Smooth muscle cell (in vitro differentiated cells): ENCODE measurements at regions not wholly inside any gene's neighbourhood (a gene's known extent, or its start where the extent isn't known, plus 50 kb on each side); places are given as distances from the start of the nearest gene placed in this dataset.

Experiments used
- DNase-seq: peaks from one replicate; lab custom pipeline; 2025; ENCODE audit not compliant: unreplicated experiment; lab: John Stamatoyannopoulos, UW
- H2AFZ ChIP-seq: fragments of 200-600 bp; sonication (generic); 2 replicates; pipeline ENCODE4 v1.6.0; 2016; ENCODE audit warnings: antibody characterized with exemption, low read depth, mild to moderate bottlenecking
- H3F3A ChIP-seq: fragments of 200-600 bp; sonication (generic); 2 replicates; pipeline ENCODE4 v1.6.0; 2017; ENCODE audit warnings: antibody characterized with exemption, low read depth
- H3K27ac ChIP-seq: fragments of 200-600 bp; sonication (generic); 2 replicates; pipeline ENCODE4 v1.5.1; 2016; ENCODE audit warnings: low read depth, mild to moderate bottlenecking
- H3K27me3 ChIP-seq: fragments of 200-600 bp; sonication (generic); 2 replicates; pipeline ENCODE4 v1.6.1; 2016; ENCODE audit warnings: low read depth, mild to moderate bottlenecking
- H3K36me3 ChIP-seq: fragments of 200-600 bp; sonication (generic); 2 replicates; pipeline ENCODE4 v1.5.1; 2016; ENCODE audit warnings: low read depth
- H3K4me1 ChIP-seq: fragments of 200-600 bp; sonication (generic); 2 replicates; pipeline ENCODE4 v1.5.1; 2016; ENCODE audit warnings: low read depth
- H3K4me2 ChIP-seq: fragments of 200-600 bp; sonication (generic); 2 replicates; pipeline ENCODE4 v1.6.0; 2016; ENCODE audit warnings: mild to moderate bottlenecking
- H3K4me3 ChIP-seq: fragments of 200-600 bp; sonication (generic); 2 replicates; pipeline ENCODE4 v1.5.1; 2016; ENCODE audit warnings: mild to moderate bottlenecking
- H3K79me2 ChIP-seq: fragments of 200-600 bp; sonication (generic); 2 replicates; pipeline ENCODE4 v1.6.0; 2016; ENCODE audit warnings: low read depth, mild to moderate bottlenecking
- H3K9ac ChIP-seq: fragments of 200-600 bp; sonication (generic); 2 replicates; pipeline ENCODE4 v1.6.0; 2016; ENCODE audit warnings: low read depth
- H3K9me3 ChIP-seq: fragments of 200-600 bp; sonication (generic); replicated peaks from 2 replicates; pipeline ENCODE4 v1.5.1; 2016; ENCODE audit warnings: low read depth
- H4K20me1 ChIP-seq: fragments of 200-600 bp; sonication (generic); 2 replicates; pipeline ENCODE4 v1.6.0; 2016; ENCODE audit warnings: low read depth
- CTCF ChIP-seq: fragments of 200-600 bp; sonication (generic); IDR thresholded peaks from 2 replicates; pipeline ENCODE4 v1.5.1; 2017; ENCODE audit warnings: borderline replicate concordance, mild to moderate bottlenecking, antibody characterized with exemption; ENCODE audit not compliant: insufficient read depth, poor library complexity, severe bottlenecking
- WGBS: methylation state at CpG from one replicate; pipeline ENCODE4 v1.1.7; 2016; ENCODE audit warnings: low lambda C conversion rate; 5-methylcytosine and 5-hydroxymethylcytosine counted together

- Histone ChIP-seq H3F3A (no peaks in the 10 kb centered on the region), H3K4me2 (no peak overlapping the region), H4K20me1 (no peaks in the 10 kb centered on the region), H3K79me2 (no peaks in the 10 kb centered on the region), H3K9me3 (peaks cover 7% of the 10 kb centered on the region), H2AFZ (no peak overlapping the region), H3K4me3 (no peak overlapping the region), H3K9ac (no peak overlapping the region), H3K27me3 (no peaks in the 10 kb centered on the region), H3K36me3 (no peaks in the 10 kb centered on the region), H3K4me1 (no peaks in the 10 kb centered on the region), H3K27ac (no peak overlapping the region)
- DNase-seq = no peak
- no peak for TF ChIP-seq CTCF
- WGBS = 34% methylated on average over 5 of the region's 5 CpGs
These were observed 499.5 kb upstream of the BRINP1 start for GRCh38 chr9:119868694-119869093.

GRCh38 chr9:119861842-119862241 is 492.6 kb upstream of the BRINP1 start:
- TF ChIP-seq CTCF = no peak
- H3K27ac ChIP-seq = no peak overlapping the region
- no peak overlapping the region for H2AFZ ChIP-seq
- no peak for DNase-seq
- H3K36me3 ChIP-seq = no peaks in the 10 kb centered on the region
- H3K79me2 ChIP-seq = no peaks in the 10 kb centered on the region
- no peaks in the 10 kb centered on the region for H3K4me1 ChIP-seq
- no peaks in the 10 kb centered on the region for H3F3A ChIP-seq
- H3K4me2 ChIP-seq = no peak overlapping the region
- H4K20me1 ChIP-seq = no peaks in the 10 kb centered on the region
- no peak overlapping the region for H3K4me3 ChIP-seq
- no peak overlapping the region for H3K9ac ChIP-seq
- H3K27me3 ChIP-seq = no peaks in the 10 kb centered on the region
- H3K9me3 ChIP-seq = peaks cover 7% of the 10 kb centered on the region

GRCh38 chr9:119859128-119859527 is 489.9 kb upstream of the BRINP1 start:
- no peak for TF ChIP-seq CTCF
- 44% methylated on average over 2 of the region's 2 CpGs for WGBS
- no peak overlapping the region for H3K27ac ChIP-seq

GRCh38 chr9:119853126-119853525 is 483.9 kb upstream of the BRINP1 start:
- no peaks in the 10 kb centered on the region for H3F3A ChIP-seq
- no peak overlapping the region for H3K4me2 ChIP-seq
- no peaks in the 10 kb centered on the region for H3K27me3 ChIP-seq
- no peak overlapping the region for H3K27ac ChIP-seq
- H3K9me3 ChIP-seq = no peaks in the 10 kb centered on the region
- no peak overlapping the region for H3K9ac ChIP-seq
- no peaks in the 10 kb centered on the region for H4K20me1 ChIP-seq
- no peak for TF ChIP-seq CTCF
- DNase-seq = no peak
- no peaks in the 10 kb centered on the region for H3K4me1 ChIP-seq
- H3K79me2 ChIP-seq = no peaks in the 10 kb centered on the region
- no peaks in the 10 kb centered on the region for H3K36me3 ChIP-seq
- no peak overlapping the region for H2AFZ ChIP-seq
- no peak overlapping the region for H3K4me3 ChIP-seq

More at GRCh38 chr9:119859128-119859527, 489.9 kb upstream of the BRINP1 start:
- no peak for DNase-seq
- no peaks in the 10 kb centered on the region for H3K27me3 ChIP-seq
- H3K4me1 ChIP-seq = no peaks in the 10 kb centered on the region
- H3K79me2 ChIP-seq = no peaks in the 10 kb centered on the region
- H3K4me2 ChIP-seq = no peak overlapping the region
- H2AFZ ChIP-seq = no peak overlapping the region
- H3K9ac ChIP-seq = no peak overlapping the region
- peaks cover 3% of the 10 kb centered on the region for H3K9me3 ChIP-seq
- H3F3A ChIP-seq = no peaks in the 10 kb centered on the region
- H3K36me3 ChIP-seq = no peaks in the 10 kb centered on the region
- H3K4me3 ChIP-seq = no peak overlapping the region
- H4K20me1 ChIP-seq = no peaks in the 10 kb centered on the region
